Stimulated activated CD4-positive, alpha-beta T cell treated with anti-CD3 and anti-CD28 coated beads, Interleukin-4, amount 100 ng/mL, for 48 hours (primary cell): ENCODE measurements at regions not wholly inside any gene's neighbourhood (a gene's known extent, or its start where the extent isn't known, plus 50 kb on each side); places are given as distances from the start of the nearest gene placed in this dataset.

Experiments
- DNase-seq, 2 donors: peaks; one replicate each; pipeline ENCODE4 v3.0.0-alpha.2; 2020; ENCODE audit warnings: low read depth in 2 of 2

- no peak for DNase-seq
Measured at GRCh38 chr2:219998107-219998506, 370.7 kb downstream of the SLC4A3 start.

DNA sequence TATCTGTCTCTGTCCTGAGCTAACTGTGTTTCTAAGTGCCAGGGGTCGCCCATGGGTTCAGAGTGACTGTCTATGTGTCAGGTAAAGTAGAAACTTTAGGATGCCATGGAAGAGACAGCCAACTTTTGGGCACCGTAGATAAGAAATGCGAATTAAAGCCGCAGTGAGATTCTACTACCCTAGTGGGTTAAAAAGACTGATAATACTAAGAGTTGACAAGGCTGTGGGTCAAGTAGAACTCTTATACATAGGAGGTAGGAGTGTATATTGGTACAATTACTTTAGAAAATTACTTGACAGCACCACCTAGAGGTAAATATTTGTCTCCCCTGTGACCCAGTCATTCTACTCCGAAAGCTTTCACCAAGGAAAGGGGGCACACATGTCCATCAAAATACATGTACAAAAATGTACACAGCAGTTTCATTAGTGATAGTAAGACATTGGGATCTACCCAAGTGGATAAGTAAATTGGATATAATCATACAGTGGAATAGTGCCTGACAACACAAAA lies 371.3 kb downstream of the SLC4A3 start:
- DNase-seq = no peak

- DNase-seq = no peak
Measured at GRCh38 chr2:220000080-220000479, 372.6 kb downstream of the SLC4A3 start.

DNA sequence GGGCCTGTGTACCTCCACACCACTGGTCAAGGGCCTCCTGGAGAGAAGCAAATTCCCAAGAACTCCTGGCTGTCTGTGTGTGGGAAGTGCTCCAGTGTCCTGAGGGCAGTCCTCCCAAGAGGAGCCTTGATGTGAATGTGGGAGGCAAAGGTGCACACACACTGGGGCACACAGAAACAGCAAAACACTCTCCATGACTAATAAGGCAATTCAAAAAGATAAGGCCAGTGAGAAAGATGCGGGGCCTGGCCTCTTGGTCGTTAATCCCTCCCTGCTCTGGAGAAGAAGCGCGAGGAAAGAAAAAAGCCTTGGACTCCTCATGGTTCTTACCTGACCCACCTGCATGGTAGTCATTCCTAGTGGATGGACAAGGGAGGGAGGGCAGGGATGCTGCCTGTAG lies 373.2 kb downstream of the SLC4A3 start:
- DNase-seq = no peak

GRCh38 chr2:220001751-220002150 lies 374.3 kb downstream of the SLC4A3 start:
- no peak for DNase-seq

GRCh38 chr2:220002251-220002650 lies 374.8 kb downstream of the SLC4A3 start:
- DNase-seq = no peak

DNA sequence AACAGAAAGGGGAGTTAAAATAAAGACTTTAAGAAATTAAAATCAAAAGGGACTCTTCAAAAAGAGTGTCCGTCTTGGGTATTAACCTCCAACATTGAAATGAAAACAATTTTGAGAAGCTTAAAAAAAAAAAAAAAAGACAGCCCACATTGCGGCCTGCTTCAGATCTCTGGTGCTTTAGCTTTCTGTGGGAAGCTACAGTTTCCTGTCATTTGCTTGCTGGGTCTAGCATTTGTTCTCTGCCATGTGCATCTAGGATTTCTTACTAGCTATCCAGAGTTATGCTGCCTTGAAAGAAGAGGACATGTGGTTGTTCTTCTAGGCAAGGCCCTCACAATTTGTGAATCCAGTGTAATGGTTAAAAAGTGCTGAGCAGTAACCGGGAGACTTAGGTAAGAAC lies 375.3 kb downstream of the SLC4A3 start:
- no peak for DNase-seq

DNA sequence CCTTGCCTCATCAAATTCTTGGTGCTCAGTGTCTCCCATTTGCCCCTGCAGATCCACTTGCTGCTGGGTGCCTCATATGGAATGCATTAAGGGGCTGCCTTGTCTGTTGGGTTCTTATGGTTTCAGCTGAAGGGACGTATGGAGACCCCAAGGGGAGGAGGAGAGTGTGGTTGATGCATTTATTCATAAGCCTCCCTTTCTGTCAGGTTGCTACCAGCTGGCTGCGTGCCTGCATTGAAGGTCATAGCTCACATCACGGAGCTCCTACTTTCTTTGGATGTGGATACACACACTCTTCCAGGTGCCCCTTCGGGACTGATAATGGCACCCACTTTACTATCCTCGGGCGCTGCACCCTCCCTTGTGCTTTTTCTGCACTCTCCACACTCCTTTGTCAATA lies 377.9 kb downstream of the SLC4A3 start:
- DNase-seq = no peak

GRCh38 chr2:220006152-220006621 lies 378.8 kb downstream of the SLC4A3 start:
- DNase-seq = no peak

- DNase-seq = no peak
Measured at GRCh38 chr2:220011859-220012258, 384.4 kb downstream of the SLC4A3 start.

DNA sequence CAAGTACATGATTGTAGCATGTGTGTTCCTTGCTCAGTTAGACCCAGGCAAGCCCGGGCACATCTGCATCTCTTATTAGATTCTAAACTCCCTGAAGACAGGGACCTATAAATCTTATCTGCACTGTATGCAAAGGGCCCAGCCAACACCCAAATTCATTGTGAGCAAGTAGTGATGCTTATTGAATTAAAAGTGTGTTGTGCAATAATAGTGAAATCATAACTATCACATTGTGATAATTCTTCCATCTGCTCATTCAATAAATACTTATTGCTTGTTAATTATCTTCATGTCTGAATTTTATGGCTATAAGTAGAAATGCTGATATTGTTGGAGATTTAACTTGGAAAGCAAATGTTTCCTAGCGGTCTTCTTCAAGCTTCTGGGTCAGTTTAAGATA lies 387.5 kb downstream of the SLC4A3 start:
- no peak for DNase-seq

GRCh38 chr2:220015576-220015975 lies 388.1 kb downstream of the SLC4A3 start:
- DNase-seq = no peak

DNA sequence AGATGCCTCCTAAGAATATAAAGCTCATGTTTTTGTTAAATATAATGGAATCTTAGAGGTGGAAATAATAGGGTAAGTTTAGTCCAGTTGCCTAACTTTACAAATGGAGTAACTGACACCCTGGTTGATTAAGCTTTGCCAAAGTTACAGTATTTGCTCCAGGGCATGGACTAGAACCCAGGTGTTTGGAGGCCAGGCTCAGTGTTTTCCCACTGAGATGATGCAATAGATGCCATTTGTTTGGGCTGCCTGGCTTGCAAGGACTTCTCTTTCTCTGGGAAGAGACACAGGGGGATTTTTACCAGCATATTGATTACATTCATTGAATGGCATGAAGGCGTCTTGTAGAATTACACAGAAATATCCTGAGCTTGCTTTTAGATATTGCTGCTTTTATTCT lies 397.8 kb downstream of the SLC4A3 start:
- DNase-seq = no peak

GRCh38 chr2:220029013-220029412 lies 401.6 kb downstream of the SLC4A3 start:
- DNase-seq = no peak

- DNase-seq = no peak
Measured at GRCh38 chr2:220033546-220033945, 406.1 kb downstream of the SLC4A3 start.

DNA sequence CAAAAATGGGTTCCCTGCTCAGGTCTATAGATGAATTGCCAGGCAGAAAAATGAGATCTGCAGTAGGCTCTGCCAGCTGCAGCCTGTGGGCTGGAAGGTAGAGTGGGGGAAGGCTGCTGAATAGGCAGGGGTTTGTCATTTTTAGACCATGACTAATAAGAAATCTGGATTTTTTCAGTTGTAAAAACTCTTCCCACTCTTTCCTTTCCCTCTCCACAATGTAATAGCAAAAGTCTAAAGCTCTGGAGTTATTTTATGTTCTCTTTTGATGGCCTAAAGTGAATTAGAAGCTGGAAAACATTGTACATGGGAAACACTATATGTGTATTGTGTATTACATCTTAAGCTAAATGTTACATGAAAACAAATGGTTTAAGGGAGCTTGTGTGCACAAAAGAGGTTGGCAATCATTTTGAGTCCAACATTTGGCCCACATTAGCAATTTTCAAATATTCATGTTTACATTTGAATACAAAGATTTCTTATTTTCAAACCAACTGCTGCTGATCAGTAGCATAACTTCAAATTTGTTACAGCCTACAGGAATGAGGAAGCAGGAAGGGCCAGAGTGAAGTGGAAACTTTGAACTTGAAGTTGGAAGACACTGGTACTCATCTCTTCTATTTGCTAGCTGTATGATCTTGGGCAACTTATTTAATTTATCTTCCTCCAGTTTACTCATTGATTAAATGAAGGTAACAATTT lies 407.1 kb downstream of the SLC4A3 start:
- DNase-seq = no peak

- no peak for DNase-seq
Measured at GRCh38 chr2:220036431-220036830, 409.0 kb downstream of the SLC4A3 start.

DNA sequence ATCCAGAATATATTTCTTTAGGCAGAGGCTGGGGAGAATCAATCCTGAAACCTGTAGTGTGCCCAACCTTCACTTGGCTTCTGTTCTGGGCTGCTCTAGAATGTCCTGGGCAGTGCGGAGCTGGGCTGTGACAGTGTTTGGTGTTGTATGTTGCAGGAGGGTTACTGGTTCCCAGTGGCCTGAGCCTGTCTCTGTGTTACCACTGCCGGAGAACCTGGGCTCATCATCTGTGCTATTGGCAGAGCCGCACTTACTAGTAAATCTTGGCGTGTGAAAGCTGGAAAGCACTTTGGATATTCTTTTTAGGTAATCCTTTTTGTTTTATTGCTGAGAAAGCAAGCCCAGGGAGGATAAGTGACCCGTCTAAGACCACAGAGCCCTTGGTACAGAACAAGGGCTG lies 412.9 kb downstream of the SLC4A3 start:
- DNase-seq = no peak

GRCh38 chr2:220041447-220041846 lies 414.0 kb downstream of the SLC4A3 start:
- no peak for DNase-seq

- DNase-seq = no peak
Measured at GRCh38 chr2:220043155-220043989, 415.9 kb downstream of the SLC4A3 start.

DNA sequence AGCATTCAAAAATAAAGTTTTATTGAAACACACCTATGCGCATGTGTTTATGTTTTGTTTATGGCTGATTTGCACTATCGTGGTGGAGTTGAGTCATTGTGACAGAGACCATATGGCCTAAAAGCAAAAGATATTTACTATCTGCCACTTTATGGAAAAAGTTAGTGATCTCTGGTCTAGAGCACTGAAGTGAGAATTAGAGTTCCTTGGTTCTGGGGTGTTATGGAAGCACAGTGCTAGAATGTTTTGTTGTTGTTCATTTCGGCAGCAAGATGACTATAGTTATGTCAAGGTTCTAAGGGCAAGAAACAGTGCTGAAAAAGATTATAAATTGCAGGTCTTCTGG lies 416.5 kb downstream of the SLC4A3 start:
- no peak for DNase-seq

DNA sequence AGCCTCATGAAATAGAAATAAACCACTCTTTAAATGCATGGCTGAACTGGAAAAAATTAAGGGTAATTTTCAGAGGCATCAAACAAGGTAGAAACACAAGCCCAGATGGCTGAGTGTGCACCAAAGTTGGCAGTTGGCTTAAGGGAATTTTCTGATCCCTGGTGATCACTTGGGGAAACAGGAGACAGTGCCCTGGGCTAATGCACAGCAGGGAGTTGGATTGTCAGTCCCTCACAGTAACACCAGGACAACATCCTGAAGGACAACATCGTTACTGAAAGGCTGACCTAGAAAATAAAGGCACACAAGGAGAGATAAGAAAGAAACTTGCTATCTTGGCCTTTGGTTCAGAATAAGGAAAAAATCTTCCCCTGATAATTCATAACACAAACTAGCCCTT lies 417.0 kb downstream of the SLC4A3 start:
- no peak for DNase-seq

DNA sequence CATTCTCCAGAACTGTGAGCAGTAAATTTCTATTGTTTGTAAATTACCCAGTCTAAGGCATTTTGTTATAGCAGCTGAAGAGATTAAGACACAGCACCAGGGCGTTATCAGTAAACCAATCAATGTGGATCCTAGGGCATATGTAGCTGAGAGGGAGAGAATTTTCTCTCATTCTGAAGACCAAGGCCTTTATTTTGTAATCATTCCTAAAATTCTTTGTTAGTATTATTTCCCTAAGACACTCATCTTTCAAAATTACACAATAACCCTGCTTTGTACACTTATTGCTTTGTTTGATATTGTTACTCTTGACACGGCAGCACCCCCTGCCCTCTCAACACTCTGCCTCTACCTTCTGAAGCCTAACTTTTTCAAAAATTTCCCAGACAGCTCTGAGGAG lies 419.1 kb downstream of the SLC4A3 start:
- no peak for DNase-seq
